ENCODE measurements at regions not wholly inside any gene's neighbourhood (a gene's known extent, or its start where the extent isn't known, plus 50 kb on each side); places are given as distances from the start of the nearest gene placed in this dataset.

DNA sequence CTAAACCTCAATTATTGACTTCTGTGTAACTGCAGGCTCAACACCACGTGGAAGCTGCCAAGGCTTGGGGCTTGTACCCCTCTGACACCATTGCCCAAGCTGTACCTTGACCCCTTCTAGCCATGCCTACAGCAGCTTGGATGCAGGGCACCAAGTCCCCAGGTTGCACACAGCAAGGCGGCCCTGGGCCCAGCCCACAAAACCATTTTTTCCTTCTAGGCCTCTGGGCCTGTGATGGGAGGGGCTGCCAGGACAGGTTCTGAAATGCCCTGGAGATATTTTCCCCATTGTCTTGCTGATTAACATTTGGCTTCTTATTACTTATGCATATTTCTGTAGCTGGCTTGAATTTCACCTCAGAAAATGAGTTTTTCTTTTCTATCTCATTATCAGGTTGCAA, 610.0 kb upstream of the LRRN3 start:
- no peaks in the 10 kb centered on the region for H3K27me3 ChIP-seq
- no peak overlapping the region for H3K27ac ChIP-seq
- no peak for DNase-seq
- intact Hi-C loops (cut with DNase I) = no loop called here
- H3K36me3 ChIP-seq (replicated peaks in 1 of 2; ENCODE audit: insufficient read depth in 1 of 2, low read depth in 2 of 2) = no peaks in the 10 kb centered on the region
- ATAC-seq = no peak
- no peak overlapping the region for H3K4me3 ChIP-seq
- TF ChIP-seq, protein P1, sequence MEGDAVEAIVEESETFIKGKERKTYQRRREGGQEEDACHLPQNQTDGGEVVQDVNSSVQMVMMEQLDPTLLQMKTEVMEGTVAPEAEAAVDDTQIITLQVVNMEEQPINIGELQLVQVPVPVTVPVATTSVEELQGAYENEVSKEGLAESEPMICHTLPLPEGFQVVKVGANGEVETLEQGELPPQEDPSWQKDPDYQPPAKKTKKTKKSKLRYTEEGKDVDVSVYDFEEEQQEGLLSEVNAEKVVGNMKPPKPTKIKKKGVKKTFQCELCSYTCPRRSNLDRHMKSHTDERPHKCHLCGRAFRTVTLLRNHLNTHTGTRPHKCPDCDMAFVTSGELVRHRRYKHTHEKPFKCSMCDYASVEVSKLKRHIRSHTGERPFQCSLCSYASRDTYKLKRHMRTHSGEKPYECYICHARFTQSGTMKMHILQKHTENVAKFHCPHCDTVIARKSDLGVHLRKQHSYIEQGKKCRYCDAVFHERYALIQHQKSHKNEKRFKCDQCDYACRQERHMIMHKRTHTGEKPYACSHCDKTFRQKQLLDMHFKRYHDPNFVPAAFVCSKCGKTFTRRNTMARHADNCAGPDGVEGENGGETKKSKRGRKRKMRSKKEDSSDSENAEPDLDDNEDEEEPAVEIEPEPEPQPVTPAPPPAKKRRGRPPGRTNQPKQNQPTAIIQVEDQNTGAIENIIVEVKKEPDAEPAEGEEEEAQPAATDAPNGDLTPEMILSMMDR (IDR thresholded peaks at IDR 0.05) = no peak
- TF ChIP-seq POLR2A (IDR thresholded peaks at IDR 0.05) = no peak
- 70 to 95% methylated on average over 2 of the region's 2 CpGs for WGBS, 2 donors
- H3K4me1 ChIP-seq = no peaks in the 10 kb centered on the region
- peaks cover 0 to 6% (median 0%) of the 10 kb centered on the region in 3 donors for H3K9me3 ChIP-seq

DNA sequence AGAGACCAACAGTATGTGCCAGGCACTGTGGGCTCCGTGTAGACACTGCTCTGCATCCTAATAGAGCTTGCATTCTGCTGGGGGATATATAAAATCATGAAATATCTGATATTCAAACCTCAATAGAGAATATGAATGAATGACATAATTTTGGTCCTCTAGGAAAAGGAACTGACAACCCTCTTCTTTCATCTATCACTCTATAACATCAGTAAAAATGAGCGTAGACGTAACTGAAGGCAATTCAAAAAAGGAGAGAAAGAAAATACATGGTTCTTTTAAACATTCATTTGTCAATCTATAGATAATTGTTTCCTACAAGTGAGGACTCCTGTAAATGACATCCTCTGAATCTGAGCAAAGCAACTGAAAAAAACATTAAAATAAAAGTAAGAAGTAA, 607.4 kb upstream of the LRRN3 start:
- H3K27me3 ChIP-seq = no peaks in the 10 kb centered on the region
- TF ChIP-seq, protein P1 (IDR thresholded peaks at IDR 0.05) = no peak
- TF ChIP-seq POLR2A (IDR thresholded peaks at IDR 0.05) = no peak
- 78 to 85% methylated on average over 3 of the region's 3 CpGs for WGBS, 2 donors
- ATAC-seq (no peak), DNase-seq (no peak)
- no peak overlapping the region for H3K27ac ChIP-seq
- intact Hi-C loops (cut with DNase I) = no loop called here
- H3K4me3 ChIP-seq = no peak overlapping the region
- H3K9me3 ChIP-seq = peaks cover 0 to 6% (median 0%) of the 10 kb centered on the region in 3 donors
- H3K36me3 ChIP-seq (replicated peaks in 1 of 2; ENCODE audit: insufficient read depth in 1 of 2, low read depth in 2 of 2) = no peaks in the 10 kb centered on the region
- no peaks in the 10 kb centered on the region for H3K4me1 ChIP-seq

DNA sequence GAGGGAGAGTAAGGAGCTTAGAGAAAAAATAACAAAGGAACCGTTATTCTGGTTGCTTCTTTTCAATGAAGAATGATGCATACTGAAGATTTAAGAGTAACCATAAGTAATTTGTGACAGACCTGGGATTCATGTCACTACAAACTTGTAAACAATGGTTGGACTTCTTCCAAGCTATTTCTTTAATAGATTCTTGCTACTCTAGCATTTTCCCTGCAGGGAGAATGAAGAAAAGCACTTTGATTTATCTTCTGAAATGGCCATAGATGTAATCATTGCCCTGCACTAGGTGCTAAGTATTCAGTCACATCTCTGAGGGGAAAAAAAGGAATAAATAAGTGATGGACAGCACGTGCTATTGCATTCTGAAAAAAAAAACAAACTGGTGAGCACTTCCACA, 606.6 kb upstream of the LRRN3 start:
- Histone ChIP-seq H3K27ac (no peak overlapping the region), H3K27me3 (no peaks in the 10 kb centered on the region), H3K36me3 (replicated peaks in 1 of 2; ENCODE audit: insufficient read depth in 1 of 2, low read depth in 2 of 2) (no peaks in the 10 kb centered on the region), H3K9me3 (peaks cover 0 to 6% (median 0%) of the 10 kb centered on the region in 3 donors), H3K4me1 (no peaks in the 10 kb centered on the region), H3K4me3 (no peak overlapping the region)
- no peak for DNase-seq
- intact Hi-C loops (cut with DNase I) = no loop called here
- TF ChIP-seq POLR2A (IDR thresholded peaks at IDR 0.05) = no peak
- TF ChIP-seq, protein P1 (IDR thresholded peaks at IDR 0.05) = no peak
- no peak for ATAC-seq
- WGBS, 2 donors = 61 to 67% methylated on average over 2 of the region's 2 CpGs

DNA sequence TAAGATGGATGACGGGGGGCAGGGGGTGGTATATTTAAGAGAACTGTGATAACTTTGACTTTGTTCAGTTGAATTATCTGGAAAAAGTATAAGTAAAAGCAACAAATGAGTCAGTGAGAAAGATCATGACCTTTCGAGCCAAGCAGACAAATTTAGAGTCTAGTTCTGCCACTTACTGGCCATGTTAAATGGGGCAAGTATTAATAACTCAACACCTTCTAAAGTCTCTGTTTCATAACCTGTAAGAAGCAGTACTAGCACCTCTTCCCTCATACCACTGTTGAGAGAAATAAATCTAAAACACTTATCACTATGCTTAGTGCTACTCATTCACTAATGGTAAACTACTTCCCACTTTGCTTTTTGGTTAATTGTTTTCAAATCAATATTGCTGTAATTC, 604.4 kb upstream of the LRRN3 start:
- intact Hi-C loops (cut with DNase I) = no loop called here
- no peak overlapping the region for H3K27ac ChIP-seq
- H3K4me1 ChIP-seq = no peaks in the 10 kb centered on the region
- no peaks in the 10 kb centered on the region for H3K27me3 ChIP-seq
- no peak overlapping the region for H3K4me3 ChIP-seq
- TF ChIP-seq POLR2A (IDR thresholded peaks at IDR 0.05) = no peak
- TF ChIP-seq, protein P1 (IDR thresholded peaks at IDR 0.05) = no peak
- no peak for DNase-seq
- no peaks in the 10 kb centered on the region for H3K36me3 ChIP-seq (replicated peaks in 1 of 2; ENCODE audit: insufficient read depth in 1 of 2, low read depth in 2 of 2)
- WGBS, 2 donors = 85% methylated on average over 2 of the region's 2 CpGs
- no peak for ATAC-seq
- H3K9me3 ChIP-seq = no peaks in the 10 kb centered on the region

DNA sequence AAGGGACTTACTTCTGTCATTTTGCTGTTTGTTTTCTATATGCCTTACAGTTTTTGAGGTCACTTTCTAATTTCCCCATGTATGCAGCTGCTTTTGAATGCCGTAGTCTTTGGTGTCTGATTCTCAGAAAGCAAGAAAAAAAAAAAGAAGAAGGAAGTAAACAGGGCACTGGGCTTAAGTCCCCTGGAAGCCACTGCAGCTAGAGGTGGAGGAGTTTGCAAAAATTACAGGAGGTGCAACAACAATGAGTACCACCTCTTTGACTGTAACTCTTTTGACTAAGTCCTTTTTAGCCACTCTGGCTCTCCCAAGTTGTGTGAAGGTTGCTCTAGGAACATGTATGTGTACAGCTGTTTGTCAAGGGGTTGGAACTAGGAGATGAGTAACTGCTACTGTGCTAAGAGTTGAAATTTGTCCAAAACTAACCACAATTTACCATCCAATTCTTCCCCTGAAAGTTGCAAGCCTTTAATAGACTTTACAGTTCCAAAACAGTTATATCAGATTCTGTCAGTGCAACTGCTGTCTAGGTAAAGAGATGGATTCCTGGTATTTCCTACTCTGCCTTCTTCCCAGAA, 588.0 kb upstream of the LRRN3 start:
- 70 to 83% methylated on average over 1 of the region's 1 CpG for WGBS, 2 donors
- intact Hi-C loops (cut with DNase I) = no loop called here
- no peak overlapping the region for H3K4me3 ChIP-seq
- no peaks in the 10 kb centered on the region for H3K27me3 ChIP-seq
- no peaks in the 10 kb centered on the region for H3K36me3 ChIP-seq (replicated peaks in 1 of 2; ENCODE audit: insufficient read depth in 1 of 2, low read depth in 2 of 2)
- no peak for DNase-seq
- no peak overlapping the region for H3K27ac ChIP-seq
- TF ChIP-seq POLR2A (IDR thresholded peaks at IDR 0.05) = no peak
- TF ChIP-seq, protein P1 (IDR thresholded peaks at IDR 0.05) = no peak
- peaks cover 3% of the 10 kb centered on the region for H3K4me1 ChIP-seq
- ATAC-seq = no peak
- H3K9me3 ChIP-seq = no peaks in the 10 kb centered on the region

Measured in body of pancreas (tissue), 4 donors.